HG03064 (cell line): ENCODE measurements at regions not wholly inside any gene's neighbourhood (a gene's known extent, or its start where the extent isn't known, plus 50 kb on each side); places are given as distances from the start of the nearest gene placed in this dataset.
"Not testable (repeated sequence)": the region's sequence is repeated elsewhere in the genome, so short reads cannot be mapped to it uniquely, and the experiment has no call there.

Experiments used
- ATAC-seq: cut with Tn5 transposase; IDR thresholded peaks from one replicate; pipeline ENCODE4 v1.9.1; 2021; ENCODE audit warnings: low read depth; ENCODE audit not compliant: unreplicated experiment

DNA sequence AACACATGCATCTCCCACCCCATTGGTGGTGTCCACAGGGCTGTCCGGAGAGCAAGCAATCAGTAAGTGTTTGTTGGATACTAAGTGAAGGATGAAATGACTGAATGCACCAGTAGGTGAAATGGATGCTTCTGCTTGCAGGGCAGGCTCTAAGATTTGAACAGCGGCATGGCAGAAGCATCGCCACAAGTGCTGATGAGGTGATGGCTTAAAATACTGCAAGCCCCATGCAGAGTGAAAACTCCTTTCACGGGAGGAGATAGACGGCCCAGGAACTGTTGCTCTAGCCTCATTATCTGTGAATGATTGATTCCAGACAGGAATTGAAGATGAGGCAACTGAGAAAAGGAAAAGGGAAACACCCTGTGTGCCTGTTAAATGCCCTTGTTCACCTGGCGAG lies 158.9 kb downstream of the LY86 start:
- ATAC-seq, result no peak

DNA sequence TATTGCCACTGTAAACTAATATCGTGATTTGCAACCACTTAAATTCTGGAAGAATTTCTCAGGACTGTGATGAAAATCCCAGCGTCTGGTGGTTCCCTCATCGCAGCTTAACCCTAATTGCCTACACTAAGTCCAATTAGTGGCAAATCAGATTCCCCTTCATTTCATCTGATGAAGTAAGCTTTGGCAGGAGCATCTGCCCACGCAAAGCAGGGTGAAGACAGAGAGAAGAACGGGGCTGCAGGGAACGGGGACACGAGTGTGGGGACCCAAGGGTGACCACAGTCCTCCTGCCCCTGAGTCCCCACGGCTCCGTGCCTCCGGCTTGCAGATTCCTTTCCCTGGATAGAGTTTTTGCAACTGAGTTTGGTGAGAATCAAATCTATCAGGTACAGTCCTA lies 159.5 kb downstream of the LY86 start:
- no peak for ATAC-seq

DNA sequence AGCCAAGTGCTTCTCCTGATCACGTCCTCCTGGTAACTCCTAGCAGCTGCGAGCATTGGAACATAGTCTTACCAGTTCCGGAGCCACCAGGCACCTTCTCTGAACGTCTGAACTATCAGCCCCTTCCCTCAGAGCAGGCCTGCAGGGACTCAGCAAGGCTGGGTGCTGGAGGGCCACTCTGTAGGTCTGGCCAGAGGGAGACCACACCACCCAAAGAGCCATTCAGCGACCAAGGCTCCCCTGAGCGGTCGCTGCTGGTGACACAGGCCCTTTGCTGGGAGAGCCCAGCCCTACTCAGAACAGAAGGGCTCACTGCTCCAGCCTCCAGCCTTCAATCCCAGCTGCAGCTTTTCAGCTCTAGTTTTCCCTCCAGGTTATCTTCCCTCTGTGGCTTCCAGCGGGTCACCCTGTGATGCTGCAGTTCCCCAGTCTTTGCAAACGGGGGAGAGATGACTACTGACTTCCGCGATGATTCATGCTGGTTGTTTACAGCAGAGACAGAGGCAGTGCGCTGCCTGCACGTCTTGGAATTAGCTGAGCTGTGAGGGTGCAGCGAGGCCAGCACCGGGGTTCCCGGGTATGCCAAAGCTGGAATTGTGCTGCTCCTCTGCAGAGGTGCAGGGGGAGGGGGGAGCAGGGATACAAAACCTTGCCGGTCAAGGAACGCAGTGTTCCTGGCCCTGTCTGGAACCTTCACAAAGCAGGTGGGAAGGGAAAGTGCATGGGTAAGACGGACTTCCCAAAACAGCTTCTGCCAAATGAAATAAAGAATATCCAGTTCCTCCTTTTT lies 161.4 kb downstream of the LY86 start:
- no peak for ATAC-seq

DNA sequence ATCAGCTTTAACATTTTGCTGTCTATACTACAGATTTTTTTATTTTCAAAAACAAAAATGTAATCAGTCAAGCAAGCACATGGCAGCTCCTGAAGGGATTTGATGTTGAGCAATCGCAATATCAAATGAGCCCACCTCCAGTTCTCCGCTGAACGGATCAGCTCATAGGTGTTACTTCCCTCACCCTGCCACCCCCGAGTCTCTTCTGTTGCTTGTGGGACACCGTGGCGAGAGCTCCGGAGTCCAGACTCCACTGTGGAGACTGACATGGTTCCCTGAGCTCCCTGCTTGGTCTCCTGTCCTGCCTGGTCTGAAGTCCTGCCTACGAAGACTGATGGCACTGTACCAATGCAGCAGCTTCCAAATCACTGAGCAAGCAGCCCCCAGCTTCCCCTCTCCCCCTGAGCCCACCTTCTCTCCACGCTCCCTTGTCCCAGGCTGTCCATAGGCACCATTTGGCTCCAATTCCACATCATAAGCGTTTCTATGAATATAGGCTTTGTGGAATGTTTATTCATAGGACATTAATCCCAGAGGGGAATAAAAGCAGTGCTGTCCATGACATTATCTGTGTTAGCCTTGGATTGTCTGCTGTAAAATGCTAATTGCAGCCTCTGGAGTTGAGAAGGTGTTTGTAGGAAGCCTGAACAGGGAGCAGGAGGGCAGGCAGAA lies 162.2 kb downstream of the LY86 start:
- no peak for ATAC-seq

DNA sequence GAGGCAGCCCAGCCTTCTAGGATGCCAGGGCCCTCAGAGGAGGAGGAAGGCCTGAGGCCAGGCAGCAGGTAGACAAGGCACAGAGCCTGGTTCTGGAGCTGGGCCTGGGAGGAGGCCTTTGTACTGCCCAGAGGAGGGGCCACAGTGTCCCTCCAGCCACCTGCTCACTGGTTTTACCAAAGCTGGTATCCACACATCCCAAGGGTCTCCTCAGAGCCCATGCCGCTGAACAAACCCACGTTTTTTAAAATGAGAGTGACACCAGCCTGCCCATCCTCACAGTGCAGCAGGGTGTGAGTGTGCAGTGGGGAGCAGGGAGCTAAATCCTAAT lies 162.7 kb downstream of the LY86 start:
- ATAC-seq, result no peak

DNA sequence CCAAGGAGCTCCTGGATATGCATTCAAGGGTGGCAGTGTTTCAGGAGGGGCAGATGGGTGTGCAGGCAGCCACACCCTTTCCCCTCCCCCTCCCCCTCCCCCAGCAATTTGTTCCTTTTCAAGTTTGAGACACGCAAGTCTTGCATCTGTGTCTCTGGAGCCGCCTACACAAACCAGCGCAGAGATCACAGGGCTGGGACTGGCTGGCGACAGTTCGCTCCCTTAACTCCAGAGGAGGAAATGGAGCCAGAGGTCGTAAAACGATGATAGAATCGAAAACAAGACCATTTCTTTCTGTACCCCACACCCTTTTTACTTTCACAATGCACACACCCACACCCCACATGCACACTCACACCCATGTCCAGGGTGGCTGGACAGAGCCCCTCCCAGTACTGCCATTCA lies 163.1 kb downstream of the LY86 start:
- ATAC-seq, result no peak

DNA sequence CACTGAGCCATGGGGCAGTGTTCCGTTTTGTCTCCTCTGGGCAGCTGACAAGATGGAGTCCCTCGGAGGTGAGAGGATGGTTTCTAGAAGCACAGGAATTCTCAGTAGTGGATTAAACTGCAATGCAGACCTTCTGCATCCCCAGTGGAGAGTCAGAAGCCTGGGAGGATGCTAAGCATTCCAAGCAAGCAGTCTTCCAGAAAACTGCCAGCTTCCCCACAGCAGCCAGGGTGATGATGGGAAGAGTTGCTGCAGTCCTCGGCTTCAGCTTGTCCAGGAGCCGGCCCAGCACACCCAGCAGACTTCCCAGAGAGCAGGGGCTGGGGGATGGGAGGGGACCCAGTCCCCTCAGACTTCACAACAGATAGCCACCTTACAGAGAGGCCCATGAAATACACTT lies 163.6 kb downstream of the LY86 start:
- ATAC-seq, result no peak

DNA sequence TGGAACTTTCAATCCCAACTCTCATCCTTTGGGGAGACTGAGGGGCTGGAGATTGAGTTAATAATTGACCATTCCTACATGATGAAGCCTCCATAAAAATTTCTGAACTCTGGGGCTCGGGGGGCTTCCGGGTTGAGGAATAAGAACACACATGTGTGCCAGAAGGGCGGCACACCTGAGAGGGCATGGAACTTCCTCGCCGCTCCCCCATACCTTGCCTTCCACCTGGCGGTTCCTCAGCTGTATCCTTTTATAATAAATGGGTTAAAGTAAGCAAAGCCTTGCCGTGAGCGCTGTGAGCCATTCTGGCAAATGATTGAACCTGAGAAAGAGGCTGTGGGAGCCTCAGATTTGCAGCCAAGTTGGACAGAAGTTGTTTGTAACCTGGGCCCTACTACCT lies 164.8 kb downstream of the LY86 start:
- no peak for ATAC-seq

DNA sequence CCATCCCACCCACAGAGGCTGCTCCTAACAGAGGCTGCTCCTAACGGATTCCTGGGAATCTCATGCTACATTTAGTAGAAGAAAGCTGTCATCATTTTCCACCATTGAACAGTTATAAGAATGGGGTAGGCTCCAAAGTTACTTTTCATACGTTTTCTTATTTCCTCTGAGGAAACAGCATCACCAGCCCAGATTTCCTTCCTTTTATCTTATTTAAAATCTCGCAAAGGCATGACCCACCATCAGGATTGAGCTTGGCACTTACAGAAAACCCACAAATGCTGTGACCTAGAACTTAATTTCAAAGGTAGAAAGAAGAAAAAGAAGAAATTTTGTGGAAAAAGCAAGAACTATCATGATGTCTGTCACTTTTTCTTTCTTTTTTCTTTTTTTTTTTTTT lies 168.0 kb downstream of the LY86 start:
- no peak for ATAC-seq

DNA sequence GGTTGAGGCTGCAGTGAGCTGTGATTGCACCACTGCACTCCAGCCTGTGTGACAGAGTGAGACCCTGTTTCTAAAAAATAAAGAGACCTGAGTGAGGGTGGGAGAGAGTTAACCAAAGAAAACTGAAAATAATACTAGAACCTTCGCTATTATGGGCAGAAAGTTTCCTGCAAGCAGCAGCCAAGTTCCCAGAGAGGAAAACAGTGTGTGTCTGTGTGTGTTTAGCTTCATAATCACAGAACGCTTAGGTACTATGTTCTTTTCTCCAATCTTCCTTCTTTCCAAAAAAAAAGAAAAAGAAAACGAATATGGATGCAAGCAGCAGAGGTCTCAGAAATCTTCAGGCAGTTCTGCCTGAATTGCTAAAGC lies 170.0 kb downstream of the LY86 start:
- no peak for ATAC-seq

DNA sequence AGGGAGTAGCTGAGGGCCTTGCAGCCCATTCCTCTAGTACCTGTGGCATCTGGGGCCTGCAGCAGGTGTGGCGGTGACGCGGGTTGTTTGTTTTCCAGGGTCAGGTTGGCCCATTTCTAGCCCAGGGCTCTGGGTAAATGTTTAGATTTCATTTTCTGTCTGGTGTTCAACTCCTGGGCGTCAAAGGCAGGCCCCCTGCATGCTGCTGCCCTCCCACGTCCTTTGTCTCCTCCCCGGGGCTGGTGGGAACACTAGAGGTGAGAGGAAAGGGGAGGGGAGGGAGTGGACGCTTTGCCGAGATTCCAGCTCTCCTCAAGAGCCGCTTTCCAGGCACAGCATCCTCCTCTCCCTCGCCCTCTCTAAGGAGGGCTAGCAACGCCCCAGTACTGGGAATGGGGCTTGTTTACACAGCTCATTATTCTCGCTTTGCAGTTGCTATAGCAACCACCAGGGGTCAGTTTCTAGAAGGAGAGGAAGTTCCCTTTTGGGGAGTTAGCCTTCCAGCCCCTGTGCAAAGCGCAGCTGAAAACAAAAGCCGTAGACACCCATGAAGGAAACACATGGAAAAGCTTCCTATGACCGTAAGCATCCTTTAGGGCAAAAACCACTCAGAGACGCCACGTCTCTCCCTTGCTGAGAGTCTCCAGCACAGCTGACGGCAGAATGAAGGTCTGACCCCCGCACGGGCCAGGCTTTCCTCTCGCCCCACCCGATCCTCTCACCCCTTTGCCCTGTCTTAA lies 170.6 kb downstream of the LY86 start:
- no peak for ATAC-seq

DNA sequence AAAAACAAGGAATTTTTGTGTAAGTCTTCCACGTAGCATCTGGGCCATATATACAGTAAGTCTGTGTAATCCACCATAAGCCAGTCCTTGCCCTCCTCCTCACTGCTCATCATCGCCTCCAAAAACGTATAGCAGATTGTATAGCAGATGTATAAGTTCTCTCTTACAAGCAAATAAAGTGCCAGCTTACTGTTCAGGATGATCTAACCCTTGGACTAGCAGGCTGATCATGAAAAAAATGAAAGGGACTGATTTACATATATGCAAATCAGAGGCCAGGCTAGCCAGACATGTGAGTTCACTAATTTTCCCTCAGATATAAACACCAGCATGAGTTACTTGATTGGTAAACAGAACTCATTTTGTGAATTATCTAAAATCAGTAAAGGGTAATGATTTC lies 171.5 kb downstream of the LY86 start:
- ATAC-seq, result no peak

DNA sequence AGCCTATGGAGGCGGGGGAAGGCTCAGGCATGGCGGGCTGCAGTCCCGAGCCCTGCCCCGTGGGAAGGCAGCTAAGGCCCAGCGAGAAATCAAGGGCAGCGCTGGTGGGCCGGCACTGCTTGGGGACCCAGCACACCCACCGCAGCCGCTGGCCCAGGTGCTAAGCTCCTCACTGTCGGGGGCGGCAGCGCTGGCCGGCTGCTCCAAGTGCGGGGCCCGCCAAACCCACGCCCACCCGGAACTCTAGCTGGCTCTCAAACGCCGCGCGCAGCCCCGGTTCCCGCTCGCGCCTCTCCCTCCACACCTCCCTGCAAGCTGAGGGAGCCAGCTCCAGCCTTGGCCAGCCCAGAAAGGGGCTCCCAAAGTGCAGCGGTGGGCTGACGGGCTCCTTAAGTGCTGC lies 174.0 kb downstream of the LY86 start:
- ATAC-seq, result not testable (repeated sequence)

DNA sequence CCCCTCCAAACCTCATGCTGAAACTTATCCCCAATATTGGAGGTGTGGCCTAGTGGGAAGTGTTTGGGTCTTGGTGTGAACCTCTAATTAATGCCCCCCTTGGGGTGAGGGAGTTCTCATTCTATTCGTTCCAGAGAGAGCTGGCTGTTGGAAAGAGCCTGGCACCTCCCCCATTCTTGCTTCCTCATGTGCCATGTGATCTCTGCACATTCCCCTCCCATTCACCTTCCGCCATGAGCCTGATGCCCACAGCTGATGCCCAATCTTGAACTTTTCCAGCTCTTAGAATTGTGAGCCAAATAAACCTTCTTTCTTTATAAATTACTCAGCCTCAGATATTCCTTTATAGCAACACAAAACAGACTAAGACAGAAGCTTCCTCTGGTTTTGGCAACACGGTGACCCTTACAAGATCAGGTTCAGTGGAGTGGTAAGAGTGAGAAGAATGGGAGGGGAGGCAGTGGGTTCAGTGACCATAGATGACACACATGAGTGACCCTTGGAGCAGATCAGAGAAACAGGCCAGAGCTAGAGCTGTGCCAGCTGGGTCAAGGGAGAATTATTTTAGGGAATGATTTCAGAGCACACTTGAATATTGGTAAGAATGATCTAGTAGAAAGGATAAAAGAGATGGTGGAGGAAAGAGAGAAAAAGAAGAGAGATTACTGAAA lies 176.4 kb downstream of the LY86 start:
- no peak for ATAC-seq

DNA sequence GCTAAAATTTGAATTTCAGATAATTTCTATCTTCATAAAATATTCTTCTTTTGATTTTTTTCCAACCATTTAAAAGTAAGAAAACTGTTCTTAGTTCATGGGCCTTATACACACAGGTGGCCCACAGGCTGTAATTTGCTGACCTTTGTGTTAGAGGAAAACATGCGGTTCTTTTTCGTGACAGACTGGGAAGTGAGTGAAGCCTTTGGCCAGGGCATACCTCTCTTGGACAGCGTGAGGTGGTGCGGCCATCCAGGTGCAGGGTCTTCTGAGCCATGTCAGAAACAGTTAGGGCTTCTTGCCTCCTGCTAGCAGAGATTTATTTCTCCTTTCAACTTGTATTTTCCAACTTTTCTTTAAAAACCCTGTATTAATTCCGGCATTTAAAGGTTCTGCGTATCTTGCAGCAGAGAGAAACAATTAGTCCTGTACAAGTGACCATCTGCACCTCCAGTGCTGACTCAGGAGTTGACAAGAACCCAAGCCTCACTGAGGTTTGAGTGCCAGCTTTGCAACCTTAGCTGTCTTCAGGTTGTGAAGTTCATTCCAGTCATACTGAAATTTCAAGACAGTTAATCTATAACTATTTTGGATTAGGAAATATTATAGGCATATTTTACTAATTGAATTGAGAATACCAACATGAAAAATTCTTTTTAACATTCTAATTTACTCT lies 177.8 kb downstream of the LY86 start:
- no peak for ATAC-seq

DNA sequence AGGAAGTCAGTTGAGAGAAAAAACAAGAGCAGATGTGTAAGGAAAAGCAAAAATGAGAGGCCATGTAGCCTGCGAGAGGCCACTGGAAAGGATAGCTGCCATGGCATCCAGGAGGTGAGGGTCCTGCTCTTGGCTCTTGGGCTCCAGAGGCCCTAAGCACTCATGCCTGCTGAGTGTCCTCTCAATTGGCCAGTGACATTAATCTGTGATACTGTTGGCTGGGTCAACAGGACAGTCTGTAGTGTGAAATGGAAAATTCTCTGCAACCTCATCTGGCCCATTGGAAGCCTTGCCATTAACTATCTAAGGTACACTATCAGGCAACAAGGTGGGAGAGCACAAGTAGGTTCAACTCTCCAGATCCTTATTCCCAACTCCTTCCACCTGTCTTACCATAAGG lies 180.9 kb downstream of the LY86 start:
- no peak for ATAC-seq

DNA sequence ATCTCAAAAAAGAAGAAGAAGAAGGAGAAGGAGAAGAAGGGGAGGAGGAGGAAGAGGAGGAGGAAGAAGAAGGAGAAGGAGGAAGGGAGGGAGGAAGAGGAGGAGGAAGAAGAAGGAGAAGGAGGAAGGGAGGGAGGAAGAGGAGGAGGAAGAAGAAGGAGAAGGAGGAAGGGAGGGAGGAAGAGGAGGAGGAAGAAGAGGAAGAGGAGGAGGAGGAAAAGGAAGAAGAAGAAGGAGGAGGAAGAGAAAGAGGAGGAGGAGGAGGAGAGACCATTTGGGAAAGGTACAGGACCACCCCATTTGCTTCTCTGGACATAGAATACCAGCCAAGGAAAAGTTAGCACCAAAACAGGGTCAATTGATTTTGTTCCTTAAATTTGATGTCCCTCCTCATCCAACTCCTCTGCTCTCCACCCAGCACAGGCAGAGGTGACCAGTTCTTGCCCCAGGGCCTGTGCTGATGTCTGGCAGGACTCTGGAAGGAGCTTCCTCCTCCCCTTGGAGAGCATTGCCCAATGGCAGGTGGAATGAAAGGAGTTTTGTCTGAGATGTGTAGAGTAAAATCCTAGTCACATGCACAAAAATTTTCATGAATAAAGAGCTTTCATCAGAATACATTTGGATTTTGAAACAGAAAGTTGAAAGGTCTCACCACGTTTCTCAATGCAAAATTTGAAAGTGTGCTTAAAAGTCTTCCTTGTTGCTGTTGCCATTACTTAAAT lies 182.9 kb downstream of the LY86 start:
- ATAC-seq, result no peak

DNA sequence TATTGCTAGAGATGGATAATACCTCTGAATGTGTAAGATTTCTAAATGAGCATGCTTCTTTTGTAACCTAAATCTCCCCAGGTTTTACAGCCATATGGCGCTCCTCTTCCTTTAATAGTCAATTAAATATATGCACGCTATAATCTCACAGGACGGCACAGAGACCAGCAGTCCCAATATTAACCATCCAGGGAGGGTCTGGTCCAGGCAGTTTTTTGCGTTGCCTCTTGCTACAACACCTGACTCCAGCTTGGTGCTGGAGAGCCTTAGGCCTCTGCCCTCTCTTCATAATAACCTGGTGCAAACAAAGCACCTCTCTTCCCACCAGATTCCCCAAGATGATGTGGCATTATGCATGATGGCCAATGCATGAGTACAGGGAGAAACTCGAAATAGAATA lies 183.4 kb downstream of the LY86 start:
- ATAC-seq, result no peak

DNA sequence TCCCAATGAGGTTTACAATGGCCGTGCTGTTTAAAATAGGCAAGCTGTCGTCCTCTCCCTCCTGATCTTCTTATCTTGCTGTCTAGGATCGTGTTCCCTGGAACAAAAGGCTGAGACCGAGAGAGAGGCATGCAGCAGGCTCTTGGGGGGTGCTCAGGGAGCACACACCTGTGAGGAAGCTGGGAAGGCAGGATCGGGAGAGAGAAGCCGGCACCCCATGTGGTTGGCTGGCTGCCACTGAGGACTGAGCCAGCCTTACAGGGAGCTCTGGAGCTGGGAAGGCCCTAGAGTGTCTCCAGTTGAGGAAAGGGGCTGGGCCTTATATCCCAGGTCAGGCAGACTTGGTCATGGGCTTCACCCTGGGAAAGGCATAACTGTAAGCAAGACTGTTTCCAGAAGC lies 184.2 kb downstream of the LY86 start:
- ATAC-seq, result no peak

DNA sequence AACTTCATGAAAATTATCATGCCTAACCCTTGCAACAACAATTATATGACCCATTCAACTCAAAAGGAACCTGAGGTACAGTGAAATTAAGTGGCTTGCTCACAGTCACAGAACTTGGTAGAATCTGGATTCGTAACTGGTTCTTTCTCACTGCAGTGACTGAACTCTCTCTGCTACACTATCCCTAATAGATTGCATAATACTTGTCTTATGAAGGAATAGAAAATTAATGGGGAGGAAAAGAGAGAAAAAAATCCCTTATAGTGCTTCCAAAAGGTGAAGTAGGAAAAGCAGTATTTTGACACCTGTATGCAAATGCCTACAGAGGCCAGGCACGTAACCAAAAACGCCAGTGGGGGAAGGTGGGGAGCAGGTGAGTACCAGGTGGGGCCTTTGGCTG lies 186.6 kb downstream of the LY86 start:
- ATAC-seq, result no peak
